GM18502 (cell line): ENCODE measurements at regions not wholly inside any gene's neighbourhood (a gene's known extent, or its start where the extent isn't known, plus 50 kb on each side); places are given as distances from the start of the nearest gene placed in this dataset.

Source experiments
- ATAC-seq: cut with Tn5 transposase; IDR thresholded peaks from one replicate; pipeline ENCODE4 v1.9.1; 2021; ENCODE audit warnings: mild to moderate bottlenecking; ENCODE audit not compliant: unreplicated experiment, poor library complexity

- no peak for ATAC-seq
Observed at GRCh38 chr6:45794465-45794864, 221.2 kb downstream of the CLIC5 start.

GRCh38 chr6:45791211-45792168 is 224.2 kb downstream of the CLIC5 start:
- ATAC-seq = no peak

GRCh38 chr6:45789238-45789637 is 226.4 kb downstream of the CLIC5 start:
- no peak for ATAC-seq

- ATAC-seq = no peak
Observed at GRCh38 chr6:45787384-45787783, 228.3 kb downstream of the CLIC5 start.

GRCh38 chr6:45786355-45786781 is 229.3 kb downstream of the CLIC5 start:
- ATAC-seq = no peak

- ATAC-seq = no peak
Observed at GRCh38 chr6:45784250-45784649, 231.4 kb downstream of the CLIC5 start.

- ATAC-seq = no peak
Observed at GRCh38 chr6:45783716-45784115, 231.9 kb downstream of the CLIC5 start.

GRCh38 chr6:45781890-45782289 is 233.8 kb downstream of the CLIC5 start:
- ATAC-seq = no peak

GRCh38 chr6:45780523-45780922 is 235.1 kb downstream of the CLIC5 start:
- ATAC-seq = no peak

- ATAC-seq = no peak
Observed at GRCh38 chr6:45775026-45775697, 240.5 kb downstream of the CLIC5 start.

GRCh38 chr6:45773906-45774305 is 241.8 kb downstream of the CLIC5 start:
- ATAC-seq = no peak

GRCh38 chr6:45772886-45773495 is 242.7 kb downstream of the CLIC5 start:
- ATAC-seq = no peak

- ATAC-seq = no peak
Observed at GRCh38 chr6:45772051-45772450, 243.6 kb downstream of the CLIC5 start.

- no peak for ATAC-seq
Observed at GRCh38 chr6:45763281-45763680, 252.4 kb downstream of the CLIC5 start.

- ATAC-seq = no peak
Observed at GRCh38 chr6:45759472-45759810, 256.2 kb downstream of the CLIC5 start.

- no peak for ATAC-seq
Observed at GRCh38 chr6:45758787-45759471, 256.7 kb downstream of the CLIC5 start.

- no peak for ATAC-seq
Observed at GRCh38 chr6:45757443-45758130, 258.1 kb downstream of the CLIC5 start.

- no peak for ATAC-seq
Observed at GRCh38 chr6:45756606-45757005, 259.1 kb downstream of the CLIC5 start.

GRCh38 chr6:45754432-45754831 is 261.2 kb downstream of the CLIC5 start:
- ATAC-seq = no peak

- ATAC-seq = no peak
Observed at GRCh38 chr6:45746046-45746445, 269.6 kb downstream of the CLIC5 start.
